ENCODE measurements at regions not wholly inside any gene's neighbourhood (a gene's known extent, or its start where the extent isn't known, plus 50 kb on each side); places are given as distances from the start of the nearest gene placed in this dataset.

GRCh38 chrX:2584251-2585157, 83.7 kb upstream of the DHRSX start (continued):
- no peak for TF ChIP-seq BCL3 (IDR thresholded peaks at IDR 0.05)
- TF ChIP-seq HDAC2 (IDR thresholded peaks at IDR 0.05): no peak
- TF ChIP-seq ATOH8 (CRISPR knock-in tag; IDR thresholded peaks at IDR 0.05; ENCODE audit: low read depth): no peak

GRCh38 chrX:2583194-2584162, 82.7 kb upstream of the DHRSX start:
- ChIA-PET CTCF (no interaction called here), POLR2A (no interaction called here)
- Histone ChIP-seq H3K4me2 (peak overlapping the region; percentile 74), H3K4me1 (peaks cover 15% of the 10 kb centered on the region; the same call in 2 of the 3 replicates), H3K4me3 (peak overlapping the region; percentile 45), H3K27ac (peak overlapping the region in 1 of 2 experiments; percentile 70; a peak in 4 of 6 replicates), H3K9me3 (no peaks in the 10 kb centered on the region)
- ATAC-seq (no peak), DNase-seq (ENCODE audit: low read depth in 1 of 2, low spot score in 1 of 2) (no peak), FAIRE-seq (no peak)
- WGBS (ENCODE audit: missing lambda C conversion rate): 66% methylated on average over 27 of the region's 74 CpGs
- TF ChIP-seq ZSCAN20 (CRISPR knock-in tag; IDR thresholded peaks at IDR 0.05) (no peak), CTCF (IDR thresholded peaks at IDR 0.05) (no peak), KDM5A (IDR thresholded peaks at IDR 0.05) (no peak), POLR2AphosphoS2 (conservative IDR thresholded peaks at IDR 0.05; ENCODE audit: low read length) (no peak), CBX8 (IDR thresholded peaks at IDR 0.05) (no peak), FOXS1 (CRISPR knock-in tag; IDR thresholded peaks at IDR 0.05) (no peak)

GRCh38 chrX:2582667-2583066, 81.9 kb upstream of the DHRSX start:
- ChIA-PET CTCF (no interaction called here), POLR2A (no interaction called here)
- peak overlapping the region; percentile 74; the same call in 2 of the 3 replicates for H3K4me2 ChIP-seq
- TF ChIP-seq RCOR1 (IDR thresholded peaks at IDR 0.05; ENCODE audit: low read depth, low read length) (no peak), PBX3 (IDR thresholded peaks at IDR 0.05) (no peak), CEBPB (IDR thresholded peaks at IDR 0.05) (no peak), TP53 (CRISPR knock-in tag; IDR thresholded peaks at IDR 0.05) (no peak), CHD2 (IDR thresholded peaks at IDR 0.05; ENCODE audit: low read length, partially characterized antibody) (no peak), EP300 (IDR thresholded peaks at IDR 0.05) (no peak), EHMT2 (IDR thresholded peaks at IDR 0.05; ENCODE audit: low read depth) (no peak), EHF (CRISPR knock-in tag; IDR thresholded peaks at IDR 0.05) (no peak), ZFP36 (IDR thresholded peaks at IDR 0.05; ENCODE audit: borderline replicate concordance, partially characterized antibody) (no peak), JUN (IDR thresholded peaks at IDR 0.05) (no peak), SREBF2 (IDR thresholded peaks at IDR 0.05) (no peak)
- FAIRE-seq (no peak), DNase-seq (ENCODE audit: low read depth in 1 of 2, low spot score in 1 of 2) (no peak), ATAC-seq (peak in 1 of 2 experiments; percentile 28; a peak in 2 of 6 replicates)
- WGBS (ENCODE audit: missing lambda C conversion rate): 60% methylated on average over 8 of the region's 8 CpGs
- H3K9me3 ChIP-seq: no peaks in the 10 kb centered on the region
- peak overlapping the region in 1 of 2 experiments; percentile 70; a peak in 1 of 6 replicates for H3K27ac ChIP-seq
- peaks cover 15% of the 10 kb centered on the region; the same call in 2 of the 3 replicates for H3K4me1 ChIP-seq
- H3K4me3 ChIP-seq: no peak overlapping the region
